GM13976 (cell line): ENCODE measurements at regions not wholly inside any gene's neighbourhood (a gene's known extent, or its start where the extent isn't known, plus 50 kb on each side); places are given as distances from the start of the nearest gene placed in this dataset.

Experiments used
- DNase-seq: peaks from one replicate; pipeline ENCODE4 v3.0.0; 2012; ENCODE audit warnings: low spot score
- in situ Hi-C: fragments of 300-500 bp; cut with MboI; formaldehyde crosslinking; loops from one replicate; pipeline ENCODE4 v1.12.0; 2022; ENCODE audit warnings: low sequenced_read_pairs, mixed read lengths, inconsistent platforms; ENCODE audit not compliant: unreplicated experiment
- TF ChIP-seq, protein P1 (sequence below): IDR thresholded peaks from 2 replicates; pipeline ENCODE4 v1.5.1; 2012; ENCODE audit warnings: borderline replicate concordance, mild to moderate bottlenecking; ENCODE audit not compliant: insufficient read depth; ENCODE audit errors: extremely low read depth, missing control alignments, control extremely low read depth

DNA sequence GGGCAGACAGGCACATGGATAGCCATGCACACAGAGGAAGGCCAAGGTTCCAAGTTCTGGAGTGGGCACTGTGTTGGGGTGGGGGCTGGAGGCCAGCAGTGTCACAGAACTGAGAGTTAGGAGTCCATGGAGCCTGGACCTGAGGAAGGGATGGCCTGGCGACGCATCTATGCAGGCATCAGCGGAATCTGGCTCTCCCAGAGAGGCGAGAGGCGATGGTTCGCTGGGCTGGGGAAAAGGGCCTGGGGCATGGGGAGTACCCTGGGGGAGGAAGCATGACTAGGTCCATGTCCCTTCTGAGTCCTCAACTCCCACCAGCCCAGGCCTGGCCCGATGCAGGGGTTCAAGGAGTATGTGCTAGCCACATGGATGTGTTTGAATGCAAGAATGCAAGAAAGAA is 192.8 kb upstream of the LINGO1 start:
- in situ Hi-C loops, result no loop called here
- DNase-seq, result no peak
- TF ChIP-seq, protein P1, sequence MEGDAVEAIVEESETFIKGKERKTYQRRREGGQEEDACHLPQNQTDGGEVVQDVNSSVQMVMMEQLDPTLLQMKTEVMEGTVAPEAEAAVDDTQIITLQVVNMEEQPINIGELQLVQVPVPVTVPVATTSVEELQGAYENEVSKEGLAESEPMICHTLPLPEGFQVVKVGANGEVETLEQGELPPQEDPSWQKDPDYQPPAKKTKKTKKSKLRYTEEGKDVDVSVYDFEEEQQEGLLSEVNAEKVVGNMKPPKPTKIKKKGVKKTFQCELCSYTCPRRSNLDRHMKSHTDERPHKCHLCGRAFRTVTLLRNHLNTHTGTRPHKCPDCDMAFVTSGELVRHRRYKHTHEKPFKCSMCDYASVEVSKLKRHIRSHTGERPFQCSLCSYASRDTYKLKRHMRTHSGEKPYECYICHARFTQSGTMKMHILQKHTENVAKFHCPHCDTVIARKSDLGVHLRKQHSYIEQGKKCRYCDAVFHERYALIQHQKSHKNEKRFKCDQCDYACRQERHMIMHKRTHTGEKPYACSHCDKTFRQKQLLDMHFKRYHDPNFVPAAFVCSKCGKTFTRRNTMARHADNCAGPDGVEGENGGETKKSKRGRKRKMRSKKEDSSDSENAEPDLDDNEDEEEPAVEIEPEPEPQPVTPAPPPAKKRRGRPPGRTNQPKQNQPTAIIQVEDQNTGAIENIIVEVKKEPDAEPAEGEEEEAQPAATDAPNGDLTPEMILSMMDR, result no peak

DNA sequence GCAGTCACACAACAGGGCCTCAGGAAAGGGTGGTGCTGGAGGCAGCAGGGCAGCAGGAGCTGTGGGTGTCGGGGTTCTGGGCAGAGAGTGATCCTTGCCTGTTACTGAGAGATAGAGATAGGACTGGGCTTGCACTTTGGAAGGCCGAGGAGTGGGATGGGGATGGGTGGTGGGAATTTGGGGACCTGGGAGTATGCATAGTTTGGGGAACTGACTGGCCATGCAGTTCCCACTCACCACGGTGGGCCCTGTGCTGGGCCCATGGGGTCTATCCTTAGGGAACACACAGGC is 192.5 kb upstream of the LINGO1 start:
- in situ Hi-C loops, result no loop called here
- TF ChIP-seq, protein P1, result no peak
- no peak for DNase-seq

DNA sequence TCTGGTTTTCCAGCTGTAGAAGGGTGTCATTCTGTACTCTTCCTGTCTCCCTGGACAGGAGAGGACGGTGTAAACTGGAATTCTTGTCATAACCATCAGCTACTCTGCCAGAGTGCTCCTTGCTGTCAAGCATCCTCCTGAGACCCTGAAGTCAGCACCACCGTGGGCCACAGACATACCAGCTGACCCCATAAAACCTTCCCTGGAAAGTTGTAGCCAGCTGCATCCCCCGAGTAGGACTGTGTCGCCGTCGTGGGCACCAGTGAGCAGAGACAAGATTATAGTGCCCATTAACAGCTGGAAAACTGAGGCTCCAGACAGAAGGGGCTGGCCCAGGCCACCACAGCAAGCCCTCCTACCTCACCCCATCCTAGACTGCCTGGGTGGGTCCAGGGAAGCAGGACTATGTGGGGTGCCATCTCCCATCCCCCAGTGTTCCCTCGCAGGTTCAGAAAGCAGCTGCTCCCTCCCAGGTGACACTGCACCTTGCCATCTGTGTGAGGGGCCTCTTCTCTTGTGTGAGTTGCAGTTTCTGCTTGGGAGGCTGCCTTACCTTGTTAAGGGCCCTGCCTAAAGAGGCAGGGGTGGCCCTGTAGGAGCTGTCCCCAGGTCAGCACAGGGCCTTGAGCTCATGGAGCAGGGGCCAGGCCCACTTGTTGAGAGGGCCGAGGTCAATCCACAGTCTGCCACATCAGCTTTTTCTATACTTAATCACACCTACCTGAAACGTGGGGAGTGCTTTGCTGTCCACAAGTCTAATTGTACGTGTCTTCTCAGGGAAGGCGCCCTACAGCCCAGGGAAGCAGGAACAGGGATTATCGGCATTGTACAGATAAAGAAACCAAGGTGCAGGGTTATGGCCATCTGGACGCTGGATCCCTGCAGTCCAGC is 191.9 kb upstream of the LINGO1 start:
- in situ Hi-C loops, result no loop called here
- DNase-seq, result no peak
- TF ChIP-seq, protein P1, result no peak

DNA sequence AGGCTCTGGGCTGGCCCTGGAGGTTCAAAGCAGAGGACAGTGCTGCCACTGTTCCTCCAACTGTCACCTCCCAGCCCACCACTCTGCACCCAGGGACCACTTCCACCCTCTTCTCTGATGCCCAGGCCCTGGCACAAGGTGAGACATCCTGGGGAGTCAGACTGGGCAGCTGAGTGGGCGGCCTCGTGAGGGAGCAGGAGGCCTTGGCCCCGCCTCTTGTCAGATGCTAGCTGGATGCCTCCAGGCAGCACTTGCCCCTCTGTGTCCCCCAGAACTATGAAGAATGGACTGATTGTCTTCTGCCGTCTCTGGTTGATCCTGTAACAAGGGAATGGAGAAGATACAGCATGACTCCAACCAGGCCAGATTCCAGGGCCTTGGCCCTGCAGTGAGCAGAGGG is 191.0 kb upstream of the LINGO1 start:
- DNase-seq, result no peak
- in situ Hi-C loops, result no loop called here
- TF ChIP-seq, protein P1, result no peak

DNA sequence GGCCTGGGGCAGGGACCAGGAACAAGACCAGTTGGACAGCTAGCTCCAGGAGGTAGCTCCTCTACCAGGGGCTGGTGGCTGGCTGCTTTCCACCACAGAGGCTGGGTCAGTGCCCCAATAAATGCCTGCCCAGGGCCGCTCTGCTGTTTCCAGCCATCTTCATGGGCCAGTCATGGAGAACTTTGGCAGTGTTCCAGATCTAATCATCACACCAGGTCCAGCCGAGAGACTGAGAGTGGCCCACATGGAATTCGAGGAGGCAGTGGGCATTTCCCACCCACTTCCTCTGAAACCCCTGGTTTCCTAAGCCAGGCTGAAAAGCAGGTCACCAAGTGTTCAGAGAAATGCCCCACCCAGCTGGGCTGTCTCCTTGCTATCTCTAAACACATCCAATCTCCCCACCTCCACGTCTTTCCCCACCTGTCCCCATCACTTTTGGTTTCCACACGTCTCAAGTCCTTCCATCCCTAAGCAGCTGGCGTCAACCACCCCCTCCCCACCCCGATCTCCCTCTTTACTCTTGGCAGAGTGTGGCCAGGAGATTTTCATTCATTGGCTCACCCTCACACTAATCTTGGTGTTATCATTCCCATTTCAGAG is 190.0 kb upstream of the LINGO1 start:
- TF ChIP-seq, protein P1, result no peak
- DNase-seq, result no peak
- in situ Hi-C loops, result no loop called here

DNA sequence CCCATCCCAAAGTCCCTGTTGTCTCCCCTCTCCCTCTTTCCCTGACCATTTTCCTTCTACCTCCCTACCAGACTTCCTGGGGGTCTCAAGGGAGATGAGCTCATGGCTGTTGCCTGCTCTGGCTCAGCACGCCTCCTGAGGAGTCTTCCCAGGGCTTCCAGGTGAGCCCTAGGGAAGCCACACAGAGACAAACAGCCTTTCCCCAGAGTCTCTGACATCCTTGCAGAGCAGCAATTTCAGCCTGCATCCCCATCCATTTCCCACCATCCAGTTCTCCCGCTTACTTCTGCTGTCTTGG is 189.2 kb upstream of the LINGO1 start:
- no peak for DNase-seq
- TF ChIP-seq, protein P1, result no peak
- in situ Hi-C loops, result no loop called here
